Keratinocyte (primary cell): ENCODE measurements at regions not wholly inside any gene's neighbourhood (a gene's known extent, or its start where the extent isn't known, plus 50 kb on each side); places are given as distances from the start of the nearest gene placed in this dataset.

Source experiments
- DNase-seq: peaks from one replicate; pipeline ENCODE4 v3.0.0-alpha.2; 2011; ENCODE audit warnings: low read depth, missing footprints, low spot score
- FAIRE-seq: peaks from 2 replicates; lab custom pipeline; 2011; peaks lifted over from hg19 to GRCh38; lab: Jason Lieb, UNC
- H2AFZ ChIP-seq: 2 replicates; pipeline ENCODE4 v1.6.0; 2012; ENCODE audit warnings: low read length, control low read depth, inconsistent platforms; ENCODE audit not compliant: control insufficient read depth
- H3K27ac ChIP-seq: 2 replicates; pipeline ENCODE4 v1.5.1; 2011; ENCODE audit warnings: low read length; ENCODE audit not compliant: control insufficient read depth, insufficient read depth
- H3K27me3 ChIP-seq: 3 replicates; pipeline ENCODE4 v1.6.0; 2011; ENCODE audit warnings: low read length; ENCODE audit not compliant: control insufficient read depth, insufficient read depth; ENCODE audit errors: extremely low read depth
- H3K36me3 ChIP-seq, 2 experiments: 2 replicates in 1 of 2; 3 replicates in 1 of 2; pipeline ENCODE4 v1.5.1; 2011; ENCODE audit warnings: low read length in 2 of 2, mild to moderate bottlenecking in 1 of 2; ENCODE audit not compliant: control insufficient read depth in 2 of 2, insufficient read depth in 2 of 2; ENCODE audit errors: extremely low read depth in 1 of 2
- H3K4me1 ChIP-seq: 3 replicates; pipeline ENCODE4 v1.5.1; 2011; ENCODE audit warnings: low read length; ENCODE audit not compliant: control insufficient read depth, insufficient read depth; ENCODE audit errors: extremely low read depth
- H3K4me2 ChIP-seq: 3 replicates; pipeline ENCODE4 v1.6.0; 2011; ENCODE audit warnings: low read depth, low read length; ENCODE audit not compliant: control insufficient read depth, insufficient read depth; ENCODE audit errors: extremely low read depth
- H3K4me3 ChIP-seq, 3 experiments: fragments of 200-600 bp in 1 of 3; sonication (generic) in 1 of 3; 2 replicates in 2 of 3; 3 replicates in 1 of 3; pipeline ENCODE4 v1.5.1; 2011 to 2016; ENCODE audit warnings: low read length in 3 of 3, mild to moderate bottlenecking in 3 of 3, control low read depth in 2 of 3, inconsistent platforms in 1 of 3, low read depth in 1 of 3, mixed read lengths in 1 of 3, mixed run types in 1 of 3, moderate library complexity in 1 of 3; ENCODE audit not compliant: control insufficient read depth in 2 of 3, insufficient read depth in 2 of 3; ENCODE audit errors: extremely low read depth in 1 of 3
- H3K79me2 ChIP-seq: 2 replicates; pipeline ENCODE4 v1.6.0; 2012; ENCODE audit warnings: low read length; ENCODE audit not compliant: control insufficient read depth, insufficient read depth
- H3K9ac ChIP-seq: 3 replicates; pipeline ENCODE4 v1.6.0; 2011; ENCODE audit warnings: low read length; ENCODE audit not compliant: control insufficient read depth, insufficient read depth; ENCODE audit errors: extremely low read depth
- H3K9me1 ChIP-seq: 3 replicates; pipeline ENCODE4 v1.6.0; 2011; ENCODE audit warnings: low read length; ENCODE audit not compliant: control insufficient read depth, insufficient read depth; ENCODE audit errors: extremely low read depth
- H3K9me3 ChIP-seq: 2 replicates; pipeline ENCODE4 v1.5.1; 2012; ENCODE audit warnings: low read depth, low read length; ENCODE audit not compliant: control insufficient read depth
- H4K20me1 ChIP-seq: 3 replicates; pipeline ENCODE4 v1.6.0; 2011; ENCODE audit warnings: low read length; ENCODE audit not compliant: control insufficient read depth, insufficient read depth; ENCODE audit errors: extremely low read depth
- EZH2 ChIP-seq: IDR thresholded peaks from one replicate; pipeline ENCODE4 v1.6.1; 2012; ENCODE audit warnings: inconsistent platforms, mild to moderate bottlenecking, low read length, moderate library complexity
- dilution Hi-C: fragments of 300-500 bp; cut with MboI; formaldehyde crosslinking; loops from one replicate; pipeline ENCODE4 v1.7.0; 2020; ENCODE audit warnings: low sequenced_read_pairs; ENCODE audit not compliant: extremely low pct_ligation_motif_present
- TF ChIP-seq, protein P1 (sequence below), 3 experiments: IDR thresholded peaks in 1 of 3; conservative IDR thresholded peaks in 1 of 3; optimal IDR thresholded peaks in 1 of 3; 2 replicates in 2 of 3; 3 replicates in 1 of 3; pipeline versions ENCODE3 to v1.5.1; 2011; ENCODE audit warnings: low read length in 3 of 3, mild to moderate bottlenecking in 3 of 3, moderate library complexity in 2 of 3, control low read depth in 1 of 3, inconsistent platforms in 1 of 3; ENCODE audit not compliant: insufficient read depth in 2 of 3; ENCODE audit errors: extremely low read depth in 1 of 3

- Histone ChIP-seq H3K4me2 (no peak overlapping the region), H4K20me1 (no peaks in the 10 kb centered on the region), H3K27me3 (no peaks in the 10 kb centered on the region), H3K79me2 (no peaks in the 10 kb centered on the region), H3K9me3 (no peaks in the 10 kb centered on the region), H3K27ac (no peak overlapping the region), H3K9ac (no peak overlapping the region), H3K36me3 (no peaks in the 10 kb centered on the region), H3K4me3 (no peak overlapping the region), H3K9me1 (no peaks in the 10 kb centered on the region), H2AFZ (no peak overlapping the region), H3K4me1 (no peaks in the 10 kb centered on the region)
- DNase-seq, result no peak
- dilution Hi-C loops, result no loop called here
- no peak for FAIRE-seq
- TF ChIP-seq, protein P1, sequence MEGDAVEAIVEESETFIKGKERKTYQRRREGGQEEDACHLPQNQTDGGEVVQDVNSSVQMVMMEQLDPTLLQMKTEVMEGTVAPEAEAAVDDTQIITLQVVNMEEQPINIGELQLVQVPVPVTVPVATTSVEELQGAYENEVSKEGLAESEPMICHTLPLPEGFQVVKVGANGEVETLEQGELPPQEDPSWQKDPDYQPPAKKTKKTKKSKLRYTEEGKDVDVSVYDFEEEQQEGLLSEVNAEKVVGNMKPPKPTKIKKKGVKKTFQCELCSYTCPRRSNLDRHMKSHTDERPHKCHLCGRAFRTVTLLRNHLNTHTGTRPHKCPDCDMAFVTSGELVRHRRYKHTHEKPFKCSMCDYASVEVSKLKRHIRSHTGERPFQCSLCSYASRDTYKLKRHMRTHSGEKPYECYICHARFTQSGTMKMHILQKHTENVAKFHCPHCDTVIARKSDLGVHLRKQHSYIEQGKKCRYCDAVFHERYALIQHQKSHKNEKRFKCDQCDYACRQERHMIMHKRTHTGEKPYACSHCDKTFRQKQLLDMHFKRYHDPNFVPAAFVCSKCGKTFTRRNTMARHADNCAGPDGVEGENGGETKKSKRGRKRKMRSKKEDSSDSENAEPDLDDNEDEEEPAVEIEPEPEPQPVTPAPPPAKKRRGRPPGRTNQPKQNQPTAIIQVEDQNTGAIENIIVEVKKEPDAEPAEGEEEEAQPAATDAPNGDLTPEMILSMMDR (optimal IDR thresholded peaks at IDR 0.05 in 1 of 3, IDR thresholded peaks at IDR 0.05 in 1 of 3, conservative IDR thresholded peaks at IDR 0.05 in 1 of 3; ENCODE audit: extremely low read depth in 1 of 3, insufficient read depth in 2 of 3, low read length in 3 of 3), result no peak
- no peak for TF ChIP-seq EZH2
These were observed 135.1 kb upstream of the SEL1L start for GRCh38 chr14:81668626-81669274.

- dilution Hi-C loops, result no loop called here
- Histone ChIP-seq H4K20me1 (no peaks in the 10 kb centered on the region), H3K79me2 (no peaks in the 10 kb centered on the region), H3K4me1 (no peaks in the 10 kb centered on the region), H3K36me3 (no peaks in the 10 kb centered on the region), H3K27ac (no peak overlapping the region), H3K4me3 (no peak overlapping the region), H3K27me3 (no peaks in the 10 kb centered on the region), H2AFZ (no peak overlapping the region), H3K9me1 (no peaks in the 10 kb centered on the region), H3K4me2 (no peak overlapping the region), H3K9me3 (no peaks in the 10 kb centered on the region), H3K9ac (no peak overlapping the region)
- no peak for TF ChIP-seq EZH2
- TF ChIP-seq, protein P1 (optimal IDR thresholded peaks at IDR 0.05 in 1 of 3, IDR thresholded peaks at IDR 0.05 in 1 of 3, conservative IDR thresholded peaks at IDR 0.05 in 1 of 3; ENCODE audit: extremely low read depth in 1 of 3, insufficient read depth in 2 of 3, low read length in 3 of 3), result no peak
- FAIRE-seq (no peak), DNase-seq (no peak)
These were observed 135.7 kb upstream of the SEL1L start for GRCh38 chr14:81669308-81669707.
